ENCODE measurements at regions not wholly inside any gene's neighbourhood (a gene's known extent, or its start where the extent isn't known, plus 50 kb on each side); places are given as distances from the start of the nearest gene placed in this dataset.

DNA sequence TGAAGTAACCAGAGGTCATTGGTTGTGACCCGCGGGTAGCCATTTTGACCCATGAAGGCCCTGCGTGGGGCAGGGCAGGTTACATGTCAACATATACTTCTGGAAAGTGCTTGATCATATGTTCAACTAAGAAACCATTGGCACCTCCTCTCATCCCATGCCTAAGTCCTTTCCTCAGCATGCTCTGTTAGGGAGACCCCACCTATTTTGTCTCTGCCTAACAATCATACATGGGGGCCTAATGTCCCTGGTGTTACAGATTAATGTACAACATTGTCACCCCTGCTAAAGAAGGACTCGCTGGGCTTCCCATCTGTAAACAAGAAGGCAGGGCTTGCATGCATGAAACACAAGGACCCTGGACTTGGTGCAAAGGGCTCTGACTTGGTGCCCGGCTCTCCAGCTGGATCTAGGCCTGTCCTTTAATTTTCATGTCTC, 133.7 kb upstream of the TNS3 start (continued):
- peak; percentile 59 for TF ChIP-seq RCOR2 (CRISPR knock-in tag; IDR thresholded peaks at IDR 0.05)
- TF ChIP-seq, protein P1, sequence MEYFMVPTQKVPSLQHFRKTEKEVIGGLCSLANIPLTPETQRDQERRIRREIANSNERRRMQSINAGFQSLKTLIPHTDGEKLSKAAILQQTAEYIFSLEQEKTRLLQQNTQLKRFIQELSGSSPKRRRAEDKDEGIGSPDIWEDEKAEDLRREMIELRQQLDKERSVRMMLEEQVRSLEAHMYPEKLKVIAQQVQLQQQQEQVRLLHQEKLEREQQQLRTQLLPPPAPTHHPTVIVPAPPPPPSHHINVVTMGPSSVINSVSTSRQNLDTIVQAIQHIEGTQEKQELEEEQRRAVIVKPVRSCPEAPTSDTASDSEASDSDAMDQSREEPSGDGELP (IDR thresholded peaks at IDR 0.05; ENCODE audit: borderline replicate concordance, low read depth), result peak; percentile 87
- 0 out of 2 replicates have a peak, but pooled peaks have one; percentile 46 for TF ChIP-seq ZNF616 (CRISPR knock-in tag; IDR thresholded peaks at IDR 0.05; ENCODE audit: low read depth)
- no peak for TF ChIP-seq ZNF333 (CRISPR knock-in tag; IDR thresholded peaks at IDR 0.05; ENCODE audit: borderline replicate concordance)
- no peak for TF ChIP-seq ZNF441 (CRISPR knock-in tag; IDR thresholded peaks at IDR 0.05; ENCODE audit: borderline replicate concordance)
- TF ChIP-seq POLR2AphosphoS2 (IDR thresholded peaks at IDR 0.05; ENCODE audit: low read depth, low read length), result no peak
- TF ChIP-seq ZNF607 (CRISPR knock-in tag; IDR thresholded peaks at IDR 0.05; ENCODE audit: borderline replicate concordance), result no peak
- TF ChIP-seq TBX2 (CRISPR knock-in tag; IDR thresholded peaks at IDR 0.05; ENCODE audit: borderline replicate concordance), result peak; percentile 84
- TF ChIP-seq ZNF891 (CRISPR knock-in tag; IDR thresholded peaks at IDR 0.05), result no peak
- peak; percentile 53; the same call in 1 of the 2 replicates for TF ChIP-seq NR2C2 (CRISPR knock-in tag; IDR thresholded peaks at IDR 0.05; ENCODE audit: borderline replicate concordance)
- TF ChIP-seq ZNF335 (CRISPR knock-in tag; IDR thresholded peaks at IDR 0.05), result peak; percentile 46; the same call in 1 of the 2 replicates
- TF ChIP-seq NR2F6 (IDR thresholded peaks at IDR 0.05), result peak; percentile 61
- TF ChIP-seq NR2F6 (CRISPR knock-in tag; IDR thresholded peaks at IDR 0.05), result peak; percentile 74
- TF ChIP-seq SAP130 (CRISPR knock-in tag; IDR thresholded peaks at IDR 0.05; ENCODE audit: low read depth), result peak; percentile 69
- TF ChIP-seq SNRNP70 (IDR thresholded peaks at IDR 0.05; ENCODE audit: low read depth, low read length), result no peak
- TF ChIP-seq GLI4 (CRISPR knock-in tag; IDR thresholded peaks at IDR 0.05; ENCODE audit: borderline replicate concordance), result no peak
- TF ChIP-seq THAP11 (CRISPR knock-in tag; IDR thresholded peaks at IDR 0.05), result no peak
- TF ChIP-seq MIXL1 (CRISPR knock-in tag; IDR thresholded peaks at IDR 0.05), result peak; percentile 75
- TF ChIP-seq ZNF160 (CRISPR knock-in tag; IDR thresholded peaks at IDR 0.05), result peak; percentile 50; the same call in 1 of the 2 replicates
- peak; percentile 33; the same call in 1 of the 2 replicates for TF ChIP-seq TCF7 (IDR thresholded peaks at IDR 0.05; ENCODE audit: low read depth)
- TF ChIP-seq, protein P2, sequence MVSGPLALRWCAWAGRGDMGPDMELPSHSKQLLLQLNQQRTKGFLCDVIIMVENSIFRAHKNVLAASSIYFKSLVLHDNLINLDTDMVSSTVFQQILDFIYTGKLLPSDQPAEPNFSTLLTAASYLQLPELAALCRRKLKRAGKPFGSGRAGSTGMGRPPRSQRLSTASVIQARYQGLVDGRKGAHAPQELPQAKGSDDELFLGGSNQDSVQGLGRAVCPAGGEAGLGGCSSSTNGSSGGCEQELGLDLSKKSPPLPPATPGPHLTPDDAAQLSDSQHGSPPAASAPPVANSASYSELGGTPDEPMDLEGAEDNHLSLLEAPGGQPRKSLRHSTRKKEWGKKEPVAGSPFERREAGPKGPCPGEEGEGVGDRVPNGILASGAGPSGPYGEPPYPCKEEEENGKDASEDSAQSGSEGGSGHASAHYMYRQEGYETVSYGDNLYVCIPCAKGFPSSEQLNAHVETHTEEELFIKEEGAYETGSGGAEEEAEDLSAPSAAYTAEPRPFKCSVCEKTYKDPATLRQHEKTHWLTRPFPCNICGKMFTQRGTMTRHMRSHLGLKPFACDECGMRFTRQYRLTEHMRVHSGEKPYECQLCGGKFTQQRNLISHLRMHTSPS (CRISPR knock-in tag; IDR thresholded peaks at IDR 0.05; ENCODE audit: low read depth), result 0 out of 2 replicates have a peak, but pooled peaks have one; percentile 41
- peak; percentile 67; the same call in 1 of the 2 replicates for TF ChIP-seq YEATS4 (CRISPR knock-in tag; IDR thresholded peaks at IDR 0.05; ENCODE audit: borderline replicate concordance)
- TF ChIP-seq MAFF (IDR thresholded peaks at IDR 0.05; ENCODE audit: low read depth, low read length), result no peak
- no peak for TF ChIP-seq NCOA1 (CRISPR knock-in tag; IDR thresholded peaks at IDR 0.05)
- TF ChIP-seq ZNF501 (CRISPR knock-in tag; IDR thresholded peaks at IDR 0.05), result peak; percentile 47; the same call in 1 of the 2 replicates
- no peak for TF ChIP-seq ZFP36L1 (CRISPR knock-in tag; IDR thresholded peaks at IDR 0.05)
- TF ChIP-seq HDAC1 (CRISPR knock-in tag; IDR thresholded peaks at IDR 0.05), result peak; percentile 67
- peak; percentile 72; the same call in 1 of the 2 replicates for TF ChIP-seq IRF2 (CRISPR knock-in tag; IDR thresholded peaks at IDR 0.05)
- peak; percentile 74 for TF ChIP-seq BCL6 (CRISPR knock-in tag; IDR thresholded peaks at IDR 0.05)
- peak; percentile 30; the same call in 1 of the 2 replicates for TF ChIP-seq FOXP1 (IDR thresholded peaks at IDR 0.05)
- TF ChIP-seq FOXP1 (CRISPR knock-in tag; IDR thresholded peaks at IDR 0.05), result peak; percentile 94
- TF ChIP-seq FLYWCH1 (CRISPR knock-in tag; IDR thresholded peaks at IDR 0.05), result no peak
- peak; percentile 24; the same call in 1 of the 2 replicates for TF ChIP-seq PHF20 (CRISPR knock-in tag; IDR thresholded peaks at IDR 0.05)
- TF ChIP-seq ZNF543 (CRISPR knock-in tag; IDR thresholded peaks at IDR 0.05), result no peak

Measured in HepG2 (cell line).